ENCODE measurements at regions not wholly inside any gene's neighbourhood (a gene's known extent, or its start where the extent isn't known, plus 50 kb on each side); places are given as distances from the start of the nearest gene placed in this dataset.

DNA sequence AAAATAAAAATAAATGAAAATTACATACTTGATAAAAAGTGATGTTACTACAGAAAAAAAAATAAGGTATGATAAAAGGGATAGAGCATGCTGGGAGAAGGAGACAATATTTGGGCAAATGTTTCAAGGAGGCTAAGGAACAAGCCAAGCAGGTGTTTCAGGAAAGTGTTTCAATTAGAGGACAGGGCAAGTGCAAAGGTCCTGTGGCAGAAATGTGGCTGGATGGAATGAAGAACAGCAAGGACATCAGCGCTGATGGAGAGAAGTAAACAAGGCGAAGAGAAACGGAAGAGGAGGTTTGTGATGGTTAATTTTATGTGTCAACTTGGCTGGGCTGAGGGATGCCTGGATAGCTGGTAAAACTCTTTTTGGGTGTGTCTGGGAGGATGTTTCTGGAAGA lies 331.2 kb upstream of the C16orf82 start:
- H3K4me3 ChIP-seq (ENCODE audit: low read depth, low read length), result no peak overlapping the region
- TF ChIP-seq, protein P1, sequence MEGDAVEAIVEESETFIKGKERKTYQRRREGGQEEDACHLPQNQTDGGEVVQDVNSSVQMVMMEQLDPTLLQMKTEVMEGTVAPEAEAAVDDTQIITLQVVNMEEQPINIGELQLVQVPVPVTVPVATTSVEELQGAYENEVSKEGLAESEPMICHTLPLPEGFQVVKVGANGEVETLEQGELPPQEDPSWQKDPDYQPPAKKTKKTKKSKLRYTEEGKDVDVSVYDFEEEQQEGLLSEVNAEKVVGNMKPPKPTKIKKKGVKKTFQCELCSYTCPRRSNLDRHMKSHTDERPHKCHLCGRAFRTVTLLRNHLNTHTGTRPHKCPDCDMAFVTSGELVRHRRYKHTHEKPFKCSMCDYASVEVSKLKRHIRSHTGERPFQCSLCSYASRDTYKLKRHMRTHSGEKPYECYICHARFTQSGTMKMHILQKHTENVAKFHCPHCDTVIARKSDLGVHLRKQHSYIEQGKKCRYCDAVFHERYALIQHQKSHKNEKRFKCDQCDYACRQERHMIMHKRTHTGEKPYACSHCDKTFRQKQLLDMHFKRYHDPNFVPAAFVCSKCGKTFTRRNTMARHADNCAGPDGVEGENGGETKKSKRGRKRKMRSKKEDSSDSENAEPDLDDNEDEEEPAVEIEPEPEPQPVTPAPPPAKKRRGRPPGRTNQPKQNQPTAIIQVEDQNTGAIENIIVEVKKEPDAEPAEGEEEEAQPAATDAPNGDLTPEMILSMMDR (IDR thresholded peaks at IDR 0.05; ENCODE audit: control insufficient read depth, extremely low read depth, insufficient read depth), result no peak
- no peak for DNase-seq (ENCODE audit: low read depth)

DNA sequence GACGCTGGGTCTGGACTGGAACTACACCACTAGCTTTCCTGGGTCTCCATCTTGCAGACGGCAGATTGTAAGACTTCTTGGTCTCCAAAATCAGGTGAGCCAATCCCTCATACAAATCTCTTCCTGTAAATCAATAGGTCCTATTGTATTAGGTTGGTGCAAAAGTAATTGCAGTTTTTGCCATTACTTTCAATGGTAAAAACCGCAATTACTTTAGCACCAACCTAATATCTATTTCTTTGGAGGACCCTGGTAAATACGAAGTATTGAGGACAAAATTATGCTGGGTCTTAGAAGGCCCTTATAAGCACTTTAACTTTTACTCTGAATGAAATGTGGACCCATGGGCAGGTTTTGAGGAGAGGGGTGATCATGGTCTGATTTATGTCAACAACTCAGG lies 330.6 kb upstream of the C16orf82 start:
- TF ChIP-seq, protein P1 (IDR thresholded peaks at IDR 0.05; ENCODE audit: control insufficient read depth, extremely low read depth, insufficient read depth), result no peak
- no peak for DNase-seq (ENCODE audit: low read depth)
- no peak overlapping the region for H3K4me3 ChIP-seq (ENCODE audit: low read depth, low read length)

DNA sequence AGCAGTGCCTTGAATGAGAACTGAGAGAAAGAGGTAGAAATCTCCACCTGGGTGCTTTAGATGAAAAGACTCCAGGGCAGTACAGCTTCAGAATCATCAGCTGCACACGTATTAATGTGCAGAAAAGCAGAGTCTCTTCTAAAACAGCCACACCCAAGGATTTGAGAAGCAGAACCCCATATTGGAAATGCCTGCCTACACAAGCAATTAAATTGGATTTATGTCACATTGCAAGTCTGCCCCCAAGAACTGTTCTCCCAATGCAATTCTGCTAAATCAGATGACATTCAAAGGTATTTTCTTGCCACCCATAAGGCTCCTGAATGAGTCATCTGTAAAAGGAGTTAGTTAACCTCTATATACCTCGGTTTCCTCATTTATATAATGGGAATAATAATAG lies 326.0 kb upstream of the C16orf82 start:
- no peak overlapping the region for H3K4me3 ChIP-seq (ENCODE audit: low read depth, low read length)
- no peak for DNase-seq (ENCODE audit: low read depth)
- TF ChIP-seq, protein P1 (IDR thresholded peaks at IDR 0.05; ENCODE audit: control insufficient read depth, extremely low read depth, insufficient read depth), result no peak

DNA sequence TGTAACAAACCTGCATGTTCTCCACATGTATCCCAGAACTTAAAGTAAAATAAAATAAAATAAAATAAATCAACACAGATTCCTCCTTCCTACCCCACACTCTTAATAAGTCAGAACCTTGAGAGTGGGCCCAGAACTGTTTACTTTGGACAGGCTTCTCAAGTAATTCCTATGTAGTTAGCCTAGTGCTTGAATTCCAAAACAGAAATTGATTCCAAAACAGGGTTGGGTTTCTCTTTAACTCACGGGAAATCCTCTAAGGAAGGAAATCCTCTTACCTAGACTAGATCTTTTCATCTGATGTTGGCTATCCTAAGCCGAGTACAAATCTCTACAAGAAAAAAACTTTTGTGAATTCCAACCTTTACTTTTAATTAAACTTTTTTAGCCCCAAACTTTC lies 324.7 kb upstream of the C16orf82 start:
- TF ChIP-seq, protein P1 (IDR thresholded peaks at IDR 0.05; ENCODE audit: control insufficient read depth, extremely low read depth, insufficient read depth), result no peak

DNA sequence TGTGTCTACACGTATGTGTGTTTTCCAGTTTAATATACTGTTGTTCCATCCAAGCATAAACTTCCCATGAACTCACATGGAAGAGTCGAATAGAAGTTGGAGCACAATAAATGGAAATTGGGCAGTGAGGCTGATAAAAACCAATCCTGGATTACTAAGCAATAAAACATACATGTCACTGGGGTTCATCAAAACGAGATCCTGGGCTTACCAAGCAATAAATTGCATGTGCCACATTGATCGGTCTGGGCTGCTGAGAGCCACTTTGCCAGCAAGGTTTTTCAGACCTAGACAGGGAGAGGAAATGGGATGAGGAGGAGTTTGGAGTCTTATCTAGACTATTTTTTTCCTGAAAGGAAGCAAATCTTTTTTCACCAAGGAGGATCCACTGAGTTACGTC lies 322.3 kb upstream of the C16orf82 start:
- DNase-seq (ENCODE audit: low read depth), result no peak
- H3K4me3 ChIP-seq (ENCODE audit: low read depth, low read length), result no peak overlapping the region
- TF ChIP-seq, protein P1 (IDR thresholded peaks at IDR 0.05; ENCODE audit: control insufficient read depth, extremely low read depth, insufficient read depth), result no peak

More for the DNA sequence above, 324.7 kb upstream of the C16orf82 start:
- no peak for DNase-seq (ENCODE audit: low read depth)
- no peak overlapping the region for H3K4me3 ChIP-seq (ENCODE audit: low read depth, low read length)

DNA sequence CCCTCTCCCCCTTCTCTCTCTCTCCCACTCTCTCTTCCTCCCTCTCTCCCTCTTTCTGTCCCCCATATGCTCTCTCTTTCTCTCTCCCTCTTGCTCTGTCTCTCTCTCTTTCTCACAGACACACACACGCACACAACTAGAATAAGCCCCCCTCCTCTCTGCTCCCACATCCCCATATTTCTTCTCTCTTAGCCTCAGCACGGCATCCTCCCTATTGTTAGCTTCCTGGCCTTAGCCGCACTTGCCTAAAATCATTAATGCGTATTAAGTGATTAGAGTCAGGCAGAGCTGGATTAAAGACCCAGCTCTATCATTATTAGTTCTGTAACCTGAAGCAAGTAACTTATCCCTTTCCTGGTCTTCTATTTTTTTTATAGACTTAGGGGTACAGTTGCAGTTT lies 319.0 kb upstream of the C16orf82 start:
- TF ChIP-seq, protein P1 (IDR thresholded peaks at IDR 0.05; ENCODE audit: control insufficient read depth, extremely low read depth, insufficient read depth), result no peak
- H3K4me3 ChIP-seq (ENCODE audit: low read depth, low read length), result no peak overlapping the region
- DNase-seq (ENCODE audit: low read depth), result no peak

DNA sequence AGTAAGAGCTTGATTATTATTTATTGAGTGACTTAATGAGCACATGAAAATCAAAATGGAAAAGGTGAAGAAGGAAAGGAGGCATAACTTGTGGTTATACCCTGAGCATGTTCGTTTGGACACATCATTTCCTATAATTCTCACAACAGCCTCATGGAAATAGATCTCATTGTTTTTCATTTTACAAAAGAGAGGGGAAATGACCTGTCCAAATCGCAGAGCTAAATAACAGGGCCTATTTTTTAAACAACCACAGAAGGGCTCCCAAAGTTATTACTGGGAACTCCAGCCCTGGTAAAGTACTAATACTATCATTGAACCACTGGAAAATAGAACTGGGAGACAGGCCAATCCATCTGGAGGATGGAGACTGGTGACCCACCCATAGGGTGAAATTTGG lies 317.7 kb upstream of the C16orf82 start:
- H3K4me3 ChIP-seq (ENCODE audit: low read depth, low read length), result no peak overlapping the region
- TF ChIP-seq, protein P1 (IDR thresholded peaks at IDR 0.05; ENCODE audit: control insufficient read depth, extremely low read depth, insufficient read depth), result no peak
- DNase-seq (ENCODE audit: low read depth), result no peak
